Panc1 (cell line): ENCODE measurements at regions not wholly inside any gene's neighbourhood (a gene's known extent, or its start where the extent isn't known, plus 50 kb on each side); places are given as distances from the start of the nearest gene placed in this dataset.

Experiments
- ATAC-seq: fragments of 200-7000 bp; cut with Tn5 transposase; 2 replicates; pipeline ENCODE4 v1.9.1; 2020; ENCODE audit warnings: mild to moderate bottlenecking, moderate library complexity
- BruUV-seq: library from RNA; stranded (reverse); fragments of 400-500 nt; replicated peaks from 2 replicates; lab custom pipeline; 2021; lab: Mats Ljungman, UMichigan
- CTCF ChIA-PET: fragments of 300-600 bp; sonication (Branson Sonifier 250); formaldehyde crosslinking; loops from one replicate; lab custom pipeline; 2022; ENCODE audit warnings: antibody characterized with exemption; lab: Charles Lee
- POLR2A ChIA-PET: fragments of 300-600 bp; sonication (Branson Sonifier 250); formaldehyde crosslinking; loops from one replicate; lab custom pipeline; 2022; ENCODE audit warnings: antibody characterized with exemption; lab: Charles Lee
- DNase-seq: peaks from one replicate; pipeline ENCODE4 v3.0.0-alpha.2; 2010; ENCODE audit warnings: low read depth, low spot score
- H3K27ac ChIP-seq: 2 replicates; pipeline ENCODE4 v1.5.1; 2011; ENCODE audit warnings: mild to moderate bottlenecking, low read length, inconsistent platforms
- H3K27me3 ChIP-seq: fragments of 200-500 bp; sonication (Bioruptor generic); 2 replicates; pipeline ENCODE4 v1.6.0; 2014; ENCODE audit warnings: low read length, inconsistent platforms; ENCODE audit not compliant: control insufficient read depth, insufficient read depth
- H3K36me3 ChIP-seq: fragments of 200-500 bp; sonication (Bioruptor generic); 2 replicates; pipeline ENCODE4 v1.5.1; 2014; ENCODE audit warnings: inconsistent platforms, mild to moderate bottlenecking, low read length, moderate library complexity; ENCODE audit not compliant: control insufficient read depth, insufficient read depth
- H3K4me1 ChIP-seq: 2 replicates; pipeline ENCODE4 v1.5.1; 2011; ENCODE audit warnings: inconsistent platforms, mild to moderate bottlenecking, low read length, moderate library complexity; ENCODE audit not compliant: control insufficient read depth, insufficient read depth
- H3K4me3 ChIP-seq, 2 experiments: 2 replicates each; pipeline ENCODE4 v1.5.1; 2011 to 2012; ENCODE audit warnings: low read depth in 2 of 2, low read length in 2 of 2, mild to moderate bottlenecking in 2 of 2, inconsistent platforms in 1 of 2, moderate library complexity in 1 of 2
- H3K9me3 ChIP-seq: fragments of 200-500 bp; sonication (Bioruptor generic); 2 replicates; pipeline ENCODE4 v1.5.1; 2014; ENCODE audit warnings: low read depth, mild to moderate bottlenecking, inconsistent platforms, low read length, moderate library complexity; ENCODE audit not compliant: control insufficient read depth, insufficient read depth
- POLR2AphosphoS5 ChIP-seq: IDR thresholded peaks from 2 replicates; pipeline ENCODE4 v1.6.1; 2012; ENCODE audit warnings: mild to moderate bottlenecking, low read depth, low read length, moderate library complexity
- SIN3A ChIP-seq: IDR thresholded peaks from 2 replicates; pipeline ENCODE4 v1.6.1; 2012; ENCODE audit warnings: low read depth, mild to moderate bottlenecking, low read length, moderate library complexity, borderline replicate concordance; ENCODE audit not compliant: insufficient read depth
- TCF7L2 ChIP-seq: IDR thresholded peaks from 2 replicates; pipeline ENCODE4 v1.6.1; 2011; ENCODE audit warnings: mild to moderate bottlenecking, low read depth, low read length, inconsistent platforms
- in situ Hi-C: cut with HindIII; loops from 2 replicates; pipeline ENCODE4 v1.10.0; 2016; ENCODE audit warnings: low sequenced_read_pairs, low pct_unique_long_range_greater_than_20kb
- intact Hi-C: fragments of 100-400 bp; cut with micrococcal nuclease; formaldehyde crosslinking; loops from one replicate; pipeline ENCODE4 v1.10.0; 2022; ENCODE audit not compliant: unreplicated experiment
- TF ChIP-seq, protein P1 (sequence below): fragments of 450-650 bp; IDR thresholded peaks from 2 replicates; pipeline ENCODE4 v1.5.1; 2017; ENCODE audit warnings: mild to moderate bottlenecking
- TF ChIP-seq, protein P2 (sequence below), 2 experiments: IDR thresholded peaks; 2 replicates each; pipeline ENCODE4 v1.6.1; 2011 to 2012; ENCODE audit warnings: low read depth in 2 of 2, control low read depth in 1 of 2, low read length in 1 of 2, mild to moderate bottlenecking in 1 of 2, moderate library complexity in 1 of 2; ENCODE audit not compliant: insufficient read depth in 1 of 2

DNA sequence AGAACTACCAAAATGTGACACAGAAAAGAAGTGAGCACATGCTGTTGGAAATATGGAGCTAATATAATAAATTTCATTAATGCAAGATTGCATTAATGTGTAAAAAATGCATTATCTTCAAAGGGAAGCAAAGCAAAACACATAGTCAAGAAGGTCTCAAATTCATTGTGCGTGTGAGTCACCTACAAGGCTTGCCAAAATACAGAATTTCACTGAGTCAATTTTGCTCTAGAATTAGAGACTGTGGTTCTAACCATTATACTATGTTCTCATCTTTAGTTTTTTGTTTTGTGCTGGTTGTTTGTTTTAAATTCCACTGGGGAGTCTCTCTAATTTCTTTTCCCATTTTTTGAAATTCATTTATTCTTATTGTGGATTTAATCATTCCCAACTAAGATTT, 149.8 kb upstream of the SLITRK1 start:
- BruUV-seq: no TSS peak
- TF ChIP-seq, protein P1, sequence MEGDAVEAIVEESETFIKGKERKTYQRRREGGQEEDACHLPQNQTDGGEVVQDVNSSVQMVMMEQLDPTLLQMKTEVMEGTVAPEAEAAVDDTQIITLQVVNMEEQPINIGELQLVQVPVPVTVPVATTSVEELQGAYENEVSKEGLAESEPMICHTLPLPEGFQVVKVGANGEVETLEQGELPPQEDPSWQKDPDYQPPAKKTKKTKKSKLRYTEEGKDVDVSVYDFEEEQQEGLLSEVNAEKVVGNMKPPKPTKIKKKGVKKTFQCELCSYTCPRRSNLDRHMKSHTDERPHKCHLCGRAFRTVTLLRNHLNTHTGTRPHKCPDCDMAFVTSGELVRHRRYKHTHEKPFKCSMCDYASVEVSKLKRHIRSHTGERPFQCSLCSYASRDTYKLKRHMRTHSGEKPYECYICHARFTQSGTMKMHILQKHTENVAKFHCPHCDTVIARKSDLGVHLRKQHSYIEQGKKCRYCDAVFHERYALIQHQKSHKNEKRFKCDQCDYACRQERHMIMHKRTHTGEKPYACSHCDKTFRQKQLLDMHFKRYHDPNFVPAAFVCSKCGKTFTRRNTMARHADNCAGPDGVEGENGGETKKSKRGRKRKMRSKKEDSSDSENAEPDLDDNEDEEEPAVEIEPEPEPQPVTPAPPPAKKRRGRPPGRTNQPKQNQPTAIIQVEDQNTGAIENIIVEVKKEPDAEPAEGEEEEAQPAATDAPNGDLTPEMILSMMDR: no peak
- TF ChIP-seq, protein P2, sequence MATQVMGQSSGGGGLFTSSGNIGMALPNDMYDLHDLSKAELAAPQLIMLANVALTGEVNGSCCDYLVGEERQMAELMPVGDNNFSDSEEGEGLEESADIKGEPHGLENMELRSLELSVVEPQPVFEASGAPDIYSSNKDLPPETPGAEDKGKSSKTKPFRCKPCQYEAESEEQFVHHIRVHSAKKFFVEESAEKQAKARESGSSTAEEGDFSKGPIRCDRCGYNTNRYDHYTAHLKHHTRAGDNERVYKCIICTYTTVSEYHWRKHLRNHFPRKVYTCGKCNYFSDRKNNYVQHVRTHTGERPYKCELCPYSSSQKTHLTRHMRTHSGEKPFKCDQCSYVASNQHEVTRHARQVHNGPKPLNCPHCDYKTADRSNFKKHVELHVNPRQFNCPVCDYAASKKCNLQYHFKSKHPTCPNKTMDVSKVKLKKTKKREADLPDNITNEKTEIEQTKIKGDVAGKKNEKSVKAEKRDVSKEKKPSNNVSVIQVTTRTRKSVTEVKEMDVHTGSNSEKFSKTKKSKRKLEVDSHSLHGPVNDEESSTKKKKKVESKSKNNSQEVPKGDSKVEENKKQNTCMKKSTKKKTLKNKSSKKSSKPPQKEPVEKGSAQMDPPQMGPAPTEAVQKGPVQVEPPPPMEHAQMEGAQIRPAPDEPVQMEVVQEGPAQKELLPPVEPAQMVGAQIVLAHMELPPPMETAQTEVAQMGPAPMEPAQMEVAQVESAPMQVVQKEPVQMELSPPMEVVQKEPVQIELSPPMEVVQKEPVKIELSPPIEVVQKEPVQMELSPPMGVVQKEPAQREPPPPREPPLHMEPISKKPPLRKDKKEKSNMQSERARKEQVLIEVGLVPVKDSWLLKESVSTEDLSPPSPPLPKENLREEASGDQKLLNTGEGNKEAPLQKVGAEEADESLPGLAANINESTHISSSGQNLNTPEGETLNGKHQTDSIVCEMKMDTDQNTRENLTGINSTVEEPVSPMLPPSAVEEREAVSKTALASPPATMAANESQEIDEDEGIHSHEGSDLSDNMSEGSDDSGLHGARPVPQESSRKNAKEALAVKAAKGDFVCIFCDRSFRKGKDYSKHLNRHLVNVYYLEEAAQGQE (IDR thresholded peaks at IDR 0.05; ENCODE audit: insufficient read depth in 1 of 2, low read depth in 2 of 2, low read length in 1 of 2): no peak
- DNase-seq: no peak

DNA sequence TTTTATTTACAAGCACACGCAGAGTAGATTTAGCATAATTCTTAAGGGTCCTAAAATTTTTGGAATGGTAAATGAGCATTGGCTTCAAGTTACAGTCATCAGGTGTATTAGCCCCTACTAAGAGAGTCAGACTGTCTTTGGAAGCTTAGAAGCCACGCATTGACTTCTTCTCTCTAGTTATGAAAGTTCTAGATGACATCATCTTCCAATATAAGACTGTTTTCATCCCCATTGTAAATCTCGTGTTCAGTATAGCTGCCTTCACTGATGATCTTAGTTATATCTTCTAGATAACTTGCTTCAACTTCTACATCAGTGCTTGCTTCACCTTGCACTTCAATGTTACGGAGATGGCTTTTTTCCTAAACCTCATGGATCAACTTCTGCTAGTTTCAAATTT, 148.8 kb upstream of the SLITRK1 start:
- in situ Hi-C loops: no loop called here
- intact Hi-C loops: no loop called here
- CTCF ChIA-PET: no interaction called here
- BruUV-seq: no TSS peak
- no peak overlapping the region for H3K4me3 ChIP-seq
- H3K9me3 ChIP-seq: no peaks in the 10 kb centered on the region
- no peaks in the 10 kb centered on the region for H3K4me1 ChIP-seq
- POLR2A ChIA-PET: no interaction called here
- ATAC-seq: no peak
- TF ChIP-seq SIN3A (no peak), POLR2AphosphoS5 (no peak), TCF7L2 (no peak)
- TF ChIP-seq, protein P2 (IDR thresholded peaks at IDR 0.05; ENCODE audit: insufficient read depth in 1 of 2, low read depth in 2 of 2, low read length in 1 of 2): no peak
- TF ChIP-seq, protein P1: no peak
- no peaks in the 10 kb centered on the region for H3K36me3 ChIP-seq
- DNase-seq: no peak
- H3K27me3 ChIP-seq: no peaks in the 10 kb centered on the region
- no peak overlapping the region for H3K27ac ChIP-seq

More for the DNA sequence above, 149.8 kb upstream of the SLITRK1 start:
- in situ Hi-C loops (no loop called here), intact Hi-C loops (no loop called here)
- no peak for ATAC-seq
- Histone ChIP-seq H3K9me3 (no peaks in the 10 kb centered on the region), H3K27ac (no peak overlapping the region), H3K36me3 (no peaks in the 10 kb centered on the region), H3K4me1 (no peaks in the 10 kb centered on the region), H3K27me3 (no peaks in the 10 kb centered on the region), H3K4me3 (no peak overlapping the region)
- ChIA-PET CTCF (no interaction called here), POLR2A (no interaction called here)
